ENCODE measurements at regions not wholly inside any gene's neighbourhood (a gene's known extent, or its start where the extent isn't known, plus 50 kb on each side); places are given as distances from the start of the nearest gene placed in this dataset.

DNA sequence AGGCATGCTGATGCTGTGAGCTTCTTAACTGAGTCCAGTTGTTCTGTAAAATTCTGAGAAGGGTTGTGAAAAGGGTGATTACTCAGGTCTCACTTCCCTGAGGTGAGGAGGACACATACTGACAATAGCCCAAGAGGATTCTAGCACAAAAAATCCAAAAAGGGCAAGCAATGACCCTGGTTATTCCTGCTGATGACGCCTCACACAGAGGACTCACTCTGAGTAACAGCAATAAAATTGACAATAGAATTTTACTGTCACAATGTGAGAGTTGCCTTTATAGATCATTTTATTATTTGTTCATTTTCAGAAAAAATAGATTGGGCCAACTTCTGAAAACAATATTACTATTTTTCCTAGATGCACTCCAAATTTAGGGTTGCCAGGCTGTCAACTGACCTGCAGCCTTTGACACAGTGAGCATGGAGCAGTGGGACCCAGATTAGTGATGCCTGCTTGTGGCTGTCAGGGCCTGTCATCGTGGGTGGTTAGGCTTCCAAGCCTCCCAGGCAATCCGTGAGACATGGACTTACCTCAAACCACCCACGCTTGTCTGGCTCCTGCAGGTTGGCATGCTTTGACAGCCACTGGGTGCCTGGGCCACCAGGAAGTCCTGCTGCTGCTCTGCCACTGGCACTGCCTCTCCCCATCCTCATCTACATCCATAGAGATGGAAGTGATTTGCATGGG is 396.0 kb upstream of the THBS1 start:
- Histone ChIP-seq H3K27ac (ENCODE audit: low read length) (no peak overlapping the region), H3K27me3 (replicated peaks; ENCODE audit: insufficient read depth, low read length) (no peaks in the 10 kb centered on the region), H3K9me2 (replicated peaks; ENCODE audit: insufficient read depth, low read length) (no peaks in the 10 kb centered on the region), H3K4me1 (ENCODE audit: low read length) (no peaks in the 10 kb centered on the region), H3K4me2 (ENCODE audit: low read depth, low read length) (no peak overlapping the region), H3K36me3 (replicated peaks; ENCODE audit: insufficient read depth, low read length) (no peaks in the 10 kb centered on the region), H4K20me1 (ENCODE audit: insufficient read depth, low read length) (no peaks in the 10 kb centered on the region), H3K4me3 (ENCODE audit: low read length) (no peak overlapping the region), H3K9me3 (replicated peaks; ENCODE audit: insufficient read depth, low read length) (no peaks in the 10 kb centered on the region), H3K79me2 (ENCODE audit: low read length) (no peaks in the 10 kb centered on the region), H3K9ac (ENCODE audit: low read length) (no peak overlapping the region), H3F3A (ENCODE audit: insufficient read depth, low read length) (no peaks in the 10 kb centered on the region), H2AFZ (ENCODE audit: low read length) (no peak overlapping the region)
- DNase-seq: no peak
- TF ChIP-seq, protein P1, sequence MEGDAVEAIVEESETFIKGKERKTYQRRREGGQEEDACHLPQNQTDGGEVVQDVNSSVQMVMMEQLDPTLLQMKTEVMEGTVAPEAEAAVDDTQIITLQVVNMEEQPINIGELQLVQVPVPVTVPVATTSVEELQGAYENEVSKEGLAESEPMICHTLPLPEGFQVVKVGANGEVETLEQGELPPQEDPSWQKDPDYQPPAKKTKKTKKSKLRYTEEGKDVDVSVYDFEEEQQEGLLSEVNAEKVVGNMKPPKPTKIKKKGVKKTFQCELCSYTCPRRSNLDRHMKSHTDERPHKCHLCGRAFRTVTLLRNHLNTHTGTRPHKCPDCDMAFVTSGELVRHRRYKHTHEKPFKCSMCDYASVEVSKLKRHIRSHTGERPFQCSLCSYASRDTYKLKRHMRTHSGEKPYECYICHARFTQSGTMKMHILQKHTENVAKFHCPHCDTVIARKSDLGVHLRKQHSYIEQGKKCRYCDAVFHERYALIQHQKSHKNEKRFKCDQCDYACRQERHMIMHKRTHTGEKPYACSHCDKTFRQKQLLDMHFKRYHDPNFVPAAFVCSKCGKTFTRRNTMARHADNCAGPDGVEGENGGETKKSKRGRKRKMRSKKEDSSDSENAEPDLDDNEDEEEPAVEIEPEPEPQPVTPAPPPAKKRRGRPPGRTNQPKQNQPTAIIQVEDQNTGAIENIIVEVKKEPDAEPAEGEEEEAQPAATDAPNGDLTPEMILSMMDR (IDR thresholded peaks at IDR 0.05; ENCODE audit: low read length): no peak
- TF ChIP-seq EZH2phosphoT487 (IDR thresholded peaks at IDR 0.05; ENCODE audit: low read length): no peak
- TF ChIP-seq EZH2 (optimal IDR thresholded peaks at IDR 0.05; ENCODE audit: low read depth, low read length): no peak

GRCh38 chr15:39188314-39188713 is 392.6 kb upstream of the THBS1 start:
- no peaks in the 10 kb centered on the region for H3K79me2 ChIP-seq (ENCODE audit: low read length)
- H3K4me3 ChIP-seq (ENCODE audit: low read length): no peak overlapping the region
- H3K27me3 ChIP-seq (replicated peaks; ENCODE audit: insufficient read depth, low read length): no peaks in the 10 kb centered on the region
- TF ChIP-seq, protein P1 (IDR thresholded peaks at IDR 0.05; ENCODE audit: low read length): no peak
- TF ChIP-seq EZH2phosphoT487 (IDR thresholded peaks at IDR 0.05; ENCODE audit: low read length) (no peak), EZH2 (optimal IDR thresholded peaks at IDR 0.05; ENCODE audit: low read depth, low read length) (no peak)
- H3F3A ChIP-seq (ENCODE audit: insufficient read depth, low read length): no peaks in the 10 kb centered on the region
- no peak overlapping the region for H3K27ac ChIP-seq (ENCODE audit: low read length)
- no peaks in the 10 kb centered on the region for H4K20me1 ChIP-seq (ENCODE audit: insufficient read depth, low read length)
- H3K9ac ChIP-seq (ENCODE audit: low read length): no peak overlapping the region
- H3K9me3 ChIP-seq (replicated peaks; ENCODE audit: insufficient read depth, low read length): no peaks in the 10 kb centered on the region
- no peaks in the 10 kb centered on the region for H3K36me3 ChIP-seq (replicated peaks; ENCODE audit: insufficient read depth, low read length)
- no peak for DNase-seq
- H3K4me2 ChIP-seq (ENCODE audit: low read depth, low read length): no peak overlapping the region
- no peaks in the 10 kb centered on the region for H3K4me1 ChIP-seq (ENCODE audit: low read length)
- no peaks in the 10 kb centered on the region for H3K9me2 ChIP-seq (replicated peaks; ENCODE audit: insufficient read depth, low read length)
- no peak overlapping the region for H2AFZ ChIP-seq (ENCODE audit: low read length)

DNA sequence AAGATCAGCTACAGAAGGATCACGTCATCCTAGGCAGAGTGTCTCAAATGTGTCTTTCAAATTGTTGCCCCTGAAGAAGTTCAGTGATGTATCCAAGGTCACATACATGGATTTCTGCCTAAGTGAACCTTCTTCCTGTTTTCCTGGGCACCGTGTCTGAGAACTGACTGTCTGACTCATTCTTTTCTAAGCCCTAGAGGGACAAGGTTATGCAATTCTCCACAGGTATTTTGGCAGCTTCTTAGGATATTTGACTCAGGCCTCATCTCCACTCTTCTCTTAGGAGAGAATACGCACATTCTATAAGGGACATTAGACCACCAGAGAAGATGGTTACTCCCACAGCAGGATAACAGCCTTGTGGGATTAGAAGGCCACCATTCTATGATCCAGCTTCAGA is 391.9 kb upstream of the THBS1 start:
- no peaks in the 10 kb centered on the region for H3K9me2 ChIP-seq (replicated peaks; ENCODE audit: insufficient read depth, low read length)
- H3K36me3 ChIP-seq (replicated peaks; ENCODE audit: insufficient read depth, low read length): no peaks in the 10 kb centered on the region
- H3K4me3 ChIP-seq (ENCODE audit: low read length): no peak overlapping the region
- H3K79me2 ChIP-seq (ENCODE audit: low read length): no peaks in the 10 kb centered on the region
- no peaks in the 10 kb centered on the region for H3K4me1 ChIP-seq (ENCODE audit: low read length)
- no peaks in the 10 kb centered on the region for H3K9me3 ChIP-seq (replicated peaks; ENCODE audit: insufficient read depth, low read length)
- TF ChIP-seq EZH2 (optimal IDR thresholded peaks at IDR 0.05; ENCODE audit: low read depth, low read length) (no peak), EZH2phosphoT487 (IDR thresholded peaks at IDR 0.05; ENCODE audit: low read length) (no peak)
- TF ChIP-seq, protein P1 (IDR thresholded peaks at IDR 0.05; ENCODE audit: low read length): no peak
- H3F3A ChIP-seq (ENCODE audit: insufficient read depth, low read length): no peaks in the 10 kb centered on the region
- no peak overlapping the region for H2AFZ ChIP-seq (ENCODE audit: low read length)
- no peaks in the 10 kb centered on the region for H4K20me1 ChIP-seq (ENCODE audit: insufficient read depth, low read length)
- H3K9ac ChIP-seq (ENCODE audit: low read length): no peak overlapping the region
- H3K27me3 ChIP-seq (replicated peaks; ENCODE audit: insufficient read depth, low read length): no peaks in the 10 kb centered on the region
- DNase-seq: no peak
- no peak overlapping the region for H3K4me2 ChIP-seq (ENCODE audit: low read depth, low read length)
- no peak overlapping the region for H3K27ac ChIP-seq (ENCODE audit: low read length)

All from MM.1S (cell line).